ENCODE measurements at regions not wholly inside any gene's neighbourhood (a gene's known extent, or its start where the extent isn't known, plus 50 kb on each side); places are given as distances from the start of the nearest gene placed in this dataset.

- peak; percentile 3 for DNase-seq (ENCODE audit: low read depth)
- no peak overlapping the region for H3K4me3 ChIP-seq (ENCODE audit: low read length)
- TF ChIP-seq, protein P1, sequence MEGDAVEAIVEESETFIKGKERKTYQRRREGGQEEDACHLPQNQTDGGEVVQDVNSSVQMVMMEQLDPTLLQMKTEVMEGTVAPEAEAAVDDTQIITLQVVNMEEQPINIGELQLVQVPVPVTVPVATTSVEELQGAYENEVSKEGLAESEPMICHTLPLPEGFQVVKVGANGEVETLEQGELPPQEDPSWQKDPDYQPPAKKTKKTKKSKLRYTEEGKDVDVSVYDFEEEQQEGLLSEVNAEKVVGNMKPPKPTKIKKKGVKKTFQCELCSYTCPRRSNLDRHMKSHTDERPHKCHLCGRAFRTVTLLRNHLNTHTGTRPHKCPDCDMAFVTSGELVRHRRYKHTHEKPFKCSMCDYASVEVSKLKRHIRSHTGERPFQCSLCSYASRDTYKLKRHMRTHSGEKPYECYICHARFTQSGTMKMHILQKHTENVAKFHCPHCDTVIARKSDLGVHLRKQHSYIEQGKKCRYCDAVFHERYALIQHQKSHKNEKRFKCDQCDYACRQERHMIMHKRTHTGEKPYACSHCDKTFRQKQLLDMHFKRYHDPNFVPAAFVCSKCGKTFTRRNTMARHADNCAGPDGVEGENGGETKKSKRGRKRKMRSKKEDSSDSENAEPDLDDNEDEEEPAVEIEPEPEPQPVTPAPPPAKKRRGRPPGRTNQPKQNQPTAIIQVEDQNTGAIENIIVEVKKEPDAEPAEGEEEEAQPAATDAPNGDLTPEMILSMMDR (conservative IDR thresholded peaks at IDR 0.05; ENCODE audit: low read length) = no peak
Measured at GRCh38 chr2:58633613-58634365, 392.7 kb upstream of the FANCL start.

DNA sequence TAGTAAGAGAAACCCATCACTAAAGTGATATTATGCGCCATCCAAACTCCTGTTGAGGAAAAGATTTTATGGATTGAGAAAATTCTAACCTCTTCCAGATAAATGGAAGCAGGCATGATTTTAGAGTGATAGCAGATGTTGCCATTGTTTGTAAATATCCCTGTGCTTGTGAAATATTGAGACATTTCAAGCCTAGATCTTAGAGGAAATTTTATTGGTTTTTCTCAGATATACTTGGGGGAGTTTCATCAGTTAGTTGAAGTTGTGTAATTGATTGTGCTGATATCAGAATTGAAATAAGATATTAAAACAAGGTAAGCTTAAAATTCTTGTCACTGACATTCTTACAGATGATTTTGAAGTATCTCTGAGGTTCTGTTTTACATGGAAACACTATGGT, 390.9 kb upstream of the FANCL start:
- no peak overlapping the region for H3K4me3 ChIP-seq (ENCODE audit: low read length)
- no peak for DNase-seq (ENCODE audit: low read depth)
- TF ChIP-seq, protein P1 (conservative IDR thresholded peaks at IDR 0.05; ENCODE audit: low read length) = no peak

DNA sequence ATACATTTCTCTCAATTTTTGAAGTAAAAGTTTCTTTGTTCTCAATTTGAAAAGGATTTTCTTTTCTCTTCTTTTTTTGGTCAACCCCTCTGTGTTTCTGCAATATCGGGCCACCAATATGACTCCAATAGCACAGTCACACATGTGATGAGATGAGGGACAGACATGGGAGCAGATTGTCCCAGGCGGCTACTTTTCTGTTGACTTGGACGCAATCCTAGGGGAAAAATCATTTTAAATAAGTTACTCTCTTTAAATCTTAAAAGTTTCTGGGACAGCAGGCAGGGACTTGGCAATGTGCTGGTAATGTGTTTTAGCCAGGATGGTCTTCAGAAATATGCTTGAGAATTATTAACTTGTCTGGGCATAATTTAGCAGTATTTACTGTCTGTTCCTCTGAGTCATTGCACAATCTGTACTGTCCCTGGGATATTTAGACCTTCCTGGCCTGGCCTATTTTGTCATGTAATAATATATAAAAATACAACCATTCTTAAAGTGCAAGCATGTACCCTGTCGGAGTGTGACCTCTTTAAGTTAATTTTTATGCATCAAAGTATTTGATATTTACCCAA, 388.5 kb upstream of the FANCL start:
- H3K4me3 ChIP-seq (ENCODE audit: low read length) = no peak overlapping the region
- DNase-seq (ENCODE audit: low read depth) = no peak
- TF ChIP-seq, protein P1 (conservative IDR thresholded peaks at IDR 0.05; ENCODE audit: low read length) = no peak

GRCh38 chr2:58620896-58621295, 379.8 kb upstream of the FANCL start:
- no peak for DNase-seq (ENCODE audit: low read depth)
- no peak overlapping the region for H3K4me3 ChIP-seq (ENCODE audit: low read length)
- TF ChIP-seq, protein P1 (conservative IDR thresholded peaks at IDR 0.05; ENCODE audit: low read length) = no peak

GRCh38 chr2:58620093-58620492, 379.0 kb upstream of the FANCL start:
- TF ChIP-seq, protein P1 (conservative IDR thresholded peaks at IDR 0.05; ENCODE audit: low read length) = no peak
- no peak for DNase-seq (ENCODE audit: low read depth)

DNA sequence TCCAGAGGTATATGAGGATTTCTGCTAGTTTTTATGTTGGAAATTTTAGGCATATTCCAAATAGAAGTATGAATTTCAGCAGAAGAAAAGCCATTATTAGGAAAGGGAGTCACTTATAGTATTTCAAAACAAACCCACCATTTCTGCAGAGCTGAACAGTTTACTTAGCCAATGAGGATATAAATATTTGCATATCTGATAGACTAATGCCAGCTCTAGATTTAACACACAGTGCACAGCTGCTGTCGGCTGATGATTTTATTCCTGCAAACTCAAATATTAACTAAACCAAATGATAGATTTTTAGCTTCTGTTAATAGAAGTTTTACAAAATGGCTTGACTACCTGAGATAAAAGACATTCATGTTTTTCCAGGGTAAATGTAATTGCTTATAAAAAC, 375.8 kb upstream of the FANCL start:
- DNase-seq (ENCODE audit: low read depth) = no peak
- no peak overlapping the region for H3K4me3 ChIP-seq (ENCODE audit: low read length)
- TF ChIP-seq, protein P1 (conservative IDR thresholded peaks at IDR 0.05; ENCODE audit: low read length) = no peak

More at GRCh38 chr2:58620093-58620492, 379.0 kb upstream of the FANCL start:
- no peak overlapping the region for H3K4me3 ChIP-seq (ENCODE audit: low read length)

DNA sequence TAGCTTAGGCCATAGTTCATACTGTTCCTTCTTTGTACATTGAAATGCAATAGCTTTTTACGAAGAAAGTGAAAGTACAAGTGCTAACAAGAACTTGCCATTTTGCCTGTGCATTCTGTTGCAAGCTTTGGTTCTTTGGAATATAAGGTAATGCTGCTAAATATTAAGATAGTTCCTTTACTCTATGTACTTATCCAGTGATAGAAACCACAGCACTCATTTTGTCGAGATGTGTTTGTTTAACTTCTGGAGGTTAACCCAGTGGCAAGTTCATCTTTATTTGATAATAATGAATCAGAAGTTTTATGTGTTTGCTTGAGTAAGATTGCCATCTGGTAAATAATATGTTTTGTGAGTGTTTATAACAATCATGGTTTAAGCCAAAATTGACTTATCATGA, 373.1 kb upstream of the FANCL start:
- no peak for DNase-seq (ENCODE audit: low read depth)
- H3K4me3 ChIP-seq (ENCODE audit: low read length) = no peak overlapping the region
- TF ChIP-seq, protein P1 (conservative IDR thresholded peaks at IDR 0.05; ENCODE audit: low read length) = no peak
